ENCODE measurements at regions not wholly inside any gene's neighbourhood (a gene's known extent, or its start where the extent isn't known, plus 50 kb on each side); places are given as distances from the start of the nearest gene placed in this dataset.

DNA sequence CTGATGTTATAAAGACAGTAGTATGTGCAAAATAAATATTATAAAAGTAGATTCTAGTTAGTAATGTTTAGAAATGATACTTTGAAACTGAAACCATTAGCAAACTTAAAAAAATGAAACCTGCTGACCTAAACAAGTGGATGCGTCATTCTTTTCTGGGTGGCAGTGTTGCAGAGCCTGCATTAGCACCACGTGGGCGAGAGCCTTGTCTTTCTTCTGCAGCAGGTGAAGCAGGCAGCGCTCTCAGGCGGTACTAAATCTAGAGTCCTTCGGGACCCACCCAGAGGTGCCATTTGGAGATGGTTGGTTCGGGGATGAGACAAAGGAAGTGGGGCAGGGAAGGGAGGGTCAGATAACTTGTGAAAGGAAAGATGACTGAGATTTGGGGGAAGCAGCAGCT lies 759.1 kb upstream of the IGFBP3 start:
- no peak for DNase-seq (ENCODE audit: low read depth in 2 of 2)

DNA sequence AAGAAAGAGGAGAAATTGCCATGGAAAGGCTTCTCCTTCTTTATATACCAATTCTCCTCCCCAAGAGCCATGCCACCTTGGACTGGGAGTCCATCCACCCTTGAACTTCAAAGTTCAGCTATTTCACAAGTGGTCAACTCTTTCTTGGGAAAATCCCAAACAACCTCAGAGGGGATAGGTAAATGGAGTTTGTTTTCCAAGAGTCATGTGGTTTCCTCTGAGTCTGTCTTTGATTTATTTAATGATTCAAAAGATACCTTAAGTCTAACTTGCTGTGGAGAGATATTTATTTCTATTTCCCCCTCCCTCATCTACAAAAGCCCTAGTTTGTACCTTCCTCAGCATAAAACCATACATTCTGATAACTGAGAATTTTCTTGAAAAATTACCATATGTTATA lies 758.6 kb upstream of the IGFBP3 start:
- DNase-seq (ENCODE audit: low read depth in 2 of 2), result no peak

DNA sequence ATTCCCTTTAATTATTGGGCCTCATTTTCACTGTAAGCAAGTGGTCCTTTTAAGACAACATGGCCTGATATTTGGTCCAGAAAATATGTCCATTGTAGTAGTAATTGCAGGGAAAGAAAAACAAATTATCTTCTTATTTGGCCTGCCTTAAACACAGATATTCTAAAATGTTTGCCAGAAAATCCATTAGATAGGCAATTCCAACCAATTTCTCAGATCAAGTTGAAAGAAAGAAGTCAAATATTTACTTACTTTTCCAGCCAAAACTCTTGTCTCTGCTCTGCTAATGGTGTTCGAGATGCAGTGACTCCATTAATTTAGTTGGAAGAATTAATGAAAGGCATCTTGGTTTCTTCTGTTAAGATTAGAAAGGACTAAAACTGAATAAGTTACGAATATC lies 757.3 kb upstream of the IGFBP3 start:
- DNase-seq (ENCODE audit: low read depth in 2 of 2), result no peak

DNA sequence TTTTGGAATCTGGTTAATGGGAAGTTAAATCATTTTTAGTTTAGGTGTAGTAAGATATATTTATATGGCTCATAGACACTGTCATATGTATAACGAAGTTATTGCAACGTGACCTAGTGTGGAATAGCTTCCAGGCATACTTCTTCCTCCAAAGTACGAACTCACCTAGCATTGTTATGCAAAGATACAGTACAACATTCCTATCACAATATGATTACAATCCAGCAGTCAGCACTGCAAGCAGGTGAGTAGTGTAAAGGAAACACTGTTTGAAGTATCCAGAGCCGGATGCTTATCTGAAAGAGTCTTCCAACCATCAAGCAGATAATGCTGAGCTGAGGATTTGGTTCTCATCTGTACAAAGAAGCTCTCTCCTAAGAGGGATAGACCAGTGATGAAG lies 754.4 kb upstream of the IGFBP3 start:
- DNase-seq (ENCODE audit: low read depth in 2 of 2), result no peak

DNA sequence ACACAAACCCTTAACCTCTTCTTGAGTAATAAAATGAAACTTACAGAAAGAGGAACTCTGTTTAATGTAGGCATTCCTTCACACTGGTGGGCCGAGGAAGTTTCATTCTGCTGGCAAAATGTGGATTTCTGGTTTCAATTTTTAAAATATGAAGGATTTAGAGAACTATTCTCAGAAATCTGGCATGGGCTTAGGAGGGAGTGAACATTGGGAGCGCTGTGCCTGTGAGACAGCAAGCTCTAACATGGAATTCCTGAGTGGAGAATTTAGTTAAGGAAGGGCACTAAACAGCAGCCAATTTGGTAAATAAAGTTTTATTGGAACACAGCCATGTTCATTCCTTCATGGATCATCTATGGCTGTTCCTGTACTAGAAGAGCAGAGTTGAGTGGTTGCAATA lies 751.8 kb upstream of the IGFBP3 start:
- DNase-seq (ENCODE audit: low read depth in 2 of 2), result no peak

DNA sequence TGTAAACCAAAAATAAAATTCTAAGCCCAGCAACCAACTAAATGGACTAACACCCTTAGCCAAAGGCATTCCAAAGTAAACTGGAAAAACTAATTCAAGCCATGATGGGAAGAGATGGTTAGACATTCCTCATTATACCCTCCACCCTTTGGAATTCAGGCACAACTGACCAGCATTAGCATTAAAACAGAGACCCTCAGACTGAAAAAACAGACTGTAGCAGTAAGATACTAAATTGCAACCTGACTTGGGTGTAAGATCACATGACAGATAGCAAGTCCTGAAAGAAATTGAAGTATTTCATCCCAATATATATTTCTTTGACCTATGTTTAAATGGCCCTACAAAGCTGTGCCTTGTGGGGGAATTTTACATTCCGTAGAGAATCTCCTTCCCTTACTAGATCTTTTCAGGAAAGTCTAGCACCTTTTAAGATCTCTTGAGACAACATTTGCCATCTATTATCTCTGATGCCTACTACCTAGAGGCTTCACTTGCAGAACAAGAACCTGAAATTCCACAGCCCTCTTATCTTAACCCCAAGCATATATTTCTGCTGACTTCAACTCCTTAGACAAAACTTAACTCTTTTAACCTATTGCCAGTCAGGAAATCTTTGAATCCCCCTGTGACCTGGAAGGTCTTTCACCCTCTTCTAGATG lies 750.2 kb upstream of the IGFBP3 start:
- no peak for DNase-seq (ENCODE audit: low read depth in 2 of 2)

DNA sequence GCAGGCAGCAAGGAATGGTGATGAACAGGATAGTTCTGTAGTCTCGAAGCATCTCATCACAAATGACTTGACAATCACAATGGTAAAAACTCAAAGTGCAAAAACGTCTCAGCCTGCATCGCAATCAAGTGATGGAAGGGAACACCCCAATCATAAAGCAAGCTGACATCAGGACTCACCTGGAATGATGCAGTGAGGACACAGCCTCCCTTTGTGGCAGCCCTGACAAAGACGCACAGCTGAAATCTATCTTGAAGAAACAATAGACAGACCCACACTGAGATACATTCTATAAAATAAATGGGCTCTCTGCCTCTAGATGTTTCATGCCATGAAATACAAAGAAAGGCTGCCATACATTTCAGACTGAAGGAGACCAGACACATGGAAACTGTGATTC lies 748.0 kb upstream of the IGFBP3 start:
- no peak for DNase-seq (ENCODE audit: low read depth in 2 of 2)

DNA sequence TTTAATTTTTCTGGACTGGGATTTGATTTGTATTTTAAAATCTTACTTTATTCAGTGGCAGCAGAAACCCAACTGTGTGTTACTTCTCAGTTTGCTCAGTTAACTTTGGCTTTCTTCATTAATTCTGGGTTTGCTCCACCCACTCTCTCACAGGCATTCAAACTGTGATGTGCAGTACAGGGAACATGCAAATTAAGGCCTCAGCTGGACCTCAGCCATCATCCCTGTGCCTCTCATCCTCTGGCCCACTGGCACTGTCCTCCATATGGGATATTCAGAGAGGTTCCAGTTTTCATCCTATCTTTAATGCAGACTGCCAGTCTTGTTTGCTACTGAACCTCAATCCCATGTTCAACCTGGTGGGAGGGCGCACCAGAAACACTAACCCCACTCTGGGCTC lies 743.4 kb upstream of the IGFBP3 start:
- no peak for DNase-seq (ENCODE audit: low read depth in 2 of 2)

DNA sequence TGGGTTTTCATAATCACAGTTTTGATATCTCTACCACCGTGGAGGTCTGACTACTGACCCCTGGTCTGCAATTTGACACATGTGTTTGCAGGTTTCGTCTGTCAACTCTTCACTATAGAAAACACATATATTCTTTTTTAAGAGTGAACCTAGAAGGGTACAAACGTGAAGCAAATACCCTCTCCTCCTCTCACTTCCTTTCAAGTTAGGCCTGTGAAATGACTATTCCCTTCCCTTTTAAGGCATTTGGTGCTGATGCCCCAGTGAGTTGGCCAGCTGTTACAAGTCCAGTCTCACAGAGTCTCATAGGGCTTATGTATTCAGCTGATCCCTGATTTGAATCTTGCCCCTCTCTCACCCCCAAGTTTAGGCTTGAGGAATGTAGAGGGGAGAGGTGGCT lies 742.0 kb upstream of the IGFBP3 start:
- no peak for DNase-seq (ENCODE audit: low read depth in 2 of 2)

DNA sequence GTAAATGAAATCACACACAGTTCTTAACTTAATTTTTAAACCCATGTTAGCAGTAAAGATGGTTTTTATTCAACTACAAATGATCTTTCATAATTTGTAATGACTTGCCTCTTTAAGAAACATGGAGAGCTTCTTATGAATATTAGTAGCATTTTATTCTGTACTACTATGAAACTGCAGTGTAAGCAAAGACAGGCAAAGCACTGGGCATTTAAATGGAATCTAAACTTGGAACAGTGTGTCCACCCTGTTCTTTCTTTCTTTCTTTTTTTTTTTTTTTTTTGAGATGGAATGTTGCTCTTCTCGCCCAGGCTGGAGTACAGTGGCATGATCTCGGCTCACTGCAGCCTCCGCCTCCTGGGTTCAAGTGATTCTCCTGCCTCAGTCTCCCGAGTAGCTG lies 740.4 kb upstream of the IGFBP3 start:
- no peak for DNase-seq (ENCODE audit: low read depth in 2 of 2)

DNA sequence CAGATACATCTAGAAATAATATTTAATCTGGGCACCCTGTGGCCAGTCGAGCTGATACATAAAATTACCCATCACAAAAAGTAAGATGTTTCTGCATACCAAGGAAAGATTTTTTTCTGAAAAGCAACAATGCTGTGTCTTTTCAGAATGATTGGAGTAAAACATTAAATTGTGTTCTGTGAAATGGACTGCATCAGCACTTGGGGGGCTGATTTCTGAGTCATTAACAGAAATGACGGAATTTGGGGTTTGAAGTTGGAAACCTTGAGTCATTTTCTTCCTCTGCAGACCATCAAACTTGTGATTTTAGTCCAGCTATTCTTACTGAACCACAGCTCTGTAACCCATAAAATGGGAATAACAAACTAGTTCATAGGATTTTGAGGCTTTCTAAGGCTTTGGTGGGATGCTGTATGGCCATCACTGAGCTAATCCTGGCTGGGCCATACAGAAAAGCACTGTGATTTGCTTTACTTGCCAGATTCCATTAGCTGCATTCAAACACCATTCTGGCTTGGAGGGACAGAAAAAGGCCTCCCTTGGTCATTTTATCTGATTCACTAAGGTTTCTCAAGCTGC lies 739.4 kb upstream of the IGFBP3 start:
- DNase-seq (ENCODE audit: low read depth in 2 of 2), result no peak

DNA sequence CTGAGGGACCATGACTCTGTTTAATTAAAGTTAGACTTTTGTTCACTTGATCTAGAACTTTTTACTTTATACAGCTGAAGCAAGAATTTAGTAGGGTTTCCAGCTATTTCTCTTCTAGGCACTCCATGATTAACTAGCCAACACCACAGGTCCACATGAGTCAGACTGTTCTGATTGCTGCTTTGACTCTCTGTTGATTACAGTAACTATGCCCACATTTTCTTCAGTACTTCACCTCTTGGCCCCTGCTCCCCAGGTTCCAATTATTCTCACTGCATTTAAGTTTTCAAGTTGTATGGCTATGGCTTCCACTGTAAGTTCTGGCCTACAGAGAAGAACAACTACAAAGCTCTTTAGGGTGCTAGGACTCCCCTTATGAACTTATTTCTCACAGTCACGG lies 737.2 kb upstream of the IGFBP3 start:
- DNase-seq (ENCODE audit: low read depth in 2 of 2), result no peak

DNA sequence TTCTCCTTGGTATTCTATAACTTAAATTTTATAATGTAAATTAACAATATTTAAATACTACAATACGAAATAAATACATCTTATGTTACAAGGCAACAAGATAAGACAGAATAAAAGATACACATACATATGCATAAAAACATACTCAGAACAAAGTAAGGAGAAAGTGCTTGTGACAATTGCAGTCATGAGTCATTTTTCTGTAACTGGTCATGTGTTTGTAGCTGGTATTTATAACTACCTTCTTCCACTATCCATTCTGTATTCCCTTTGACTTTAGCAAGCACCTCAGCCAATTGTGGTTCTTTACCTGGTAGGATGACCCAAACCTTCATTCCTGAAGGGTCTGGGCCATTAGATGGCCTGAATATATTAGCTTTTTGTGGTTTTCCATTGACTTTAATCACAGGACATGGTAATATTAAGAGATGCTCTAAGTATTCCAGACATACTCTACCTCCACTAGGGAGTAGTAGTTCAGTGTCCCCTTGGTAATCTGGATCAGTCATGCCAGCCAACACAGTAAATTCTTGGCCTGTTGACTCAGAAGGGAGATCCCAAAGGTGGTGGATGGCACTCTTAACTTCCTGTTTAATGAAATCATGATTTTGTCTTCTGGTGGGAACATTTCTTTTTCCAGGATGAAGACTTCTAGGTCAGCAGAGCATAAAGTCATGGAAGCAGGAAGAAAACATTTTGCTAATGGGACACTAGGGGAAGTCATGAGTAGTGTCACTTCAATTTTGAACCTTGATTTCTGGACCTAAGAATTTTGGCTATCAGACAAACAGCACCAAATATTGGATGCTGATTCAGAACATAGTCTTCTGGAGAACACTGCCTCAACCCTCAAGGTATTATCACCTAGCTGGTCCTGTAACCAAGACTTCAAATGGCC lies 733.7 kb upstream of the IGFBP3 start:
- no peak for DNase-seq (ENCODE audit: low read depth in 2 of 2)

DNA sequence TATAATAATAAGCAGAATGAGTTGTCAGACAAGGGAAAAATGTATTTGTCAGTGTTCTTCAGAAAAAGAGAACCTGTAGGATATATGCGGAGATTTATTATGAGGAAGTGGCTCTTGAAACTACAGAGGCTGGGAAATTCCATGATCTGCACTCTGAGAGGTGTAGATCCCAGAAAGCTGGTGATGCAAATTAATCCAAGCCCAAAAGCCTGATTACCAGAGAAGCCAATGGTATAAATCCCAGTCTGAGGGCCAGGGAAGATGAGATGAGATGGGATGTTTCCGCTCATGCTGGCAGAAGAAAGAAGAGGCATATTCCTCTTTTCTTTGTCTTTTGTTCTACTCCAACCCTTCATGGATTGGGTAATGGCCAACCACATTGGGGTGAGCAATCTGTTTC lies 732.8 kb upstream of the IGFBP3 start:
- DNase-seq (ENCODE audit: low read depth in 2 of 2), result no peak

DNA sequence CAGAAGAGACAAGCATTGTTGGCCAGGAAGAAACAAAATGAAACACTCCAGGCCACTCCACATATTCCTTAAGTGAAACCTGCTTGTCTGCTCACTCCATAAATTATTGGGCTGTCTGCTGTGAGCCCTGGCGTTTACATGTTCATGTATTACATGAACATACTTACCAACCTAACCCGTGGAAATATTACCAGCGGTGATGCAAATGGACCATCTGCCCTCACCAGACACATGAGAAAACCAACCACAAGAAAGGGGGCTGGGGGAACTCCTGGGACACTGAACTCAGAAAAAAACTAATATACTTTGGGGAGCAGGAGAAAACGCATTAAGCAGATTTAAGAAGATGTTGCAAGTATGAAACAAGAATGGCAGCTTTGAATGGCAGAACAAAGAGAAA lies 731.2 kb upstream of the IGFBP3 start:
- no peak for DNase-seq (ENCODE audit: low read depth in 2 of 2)

DNA sequence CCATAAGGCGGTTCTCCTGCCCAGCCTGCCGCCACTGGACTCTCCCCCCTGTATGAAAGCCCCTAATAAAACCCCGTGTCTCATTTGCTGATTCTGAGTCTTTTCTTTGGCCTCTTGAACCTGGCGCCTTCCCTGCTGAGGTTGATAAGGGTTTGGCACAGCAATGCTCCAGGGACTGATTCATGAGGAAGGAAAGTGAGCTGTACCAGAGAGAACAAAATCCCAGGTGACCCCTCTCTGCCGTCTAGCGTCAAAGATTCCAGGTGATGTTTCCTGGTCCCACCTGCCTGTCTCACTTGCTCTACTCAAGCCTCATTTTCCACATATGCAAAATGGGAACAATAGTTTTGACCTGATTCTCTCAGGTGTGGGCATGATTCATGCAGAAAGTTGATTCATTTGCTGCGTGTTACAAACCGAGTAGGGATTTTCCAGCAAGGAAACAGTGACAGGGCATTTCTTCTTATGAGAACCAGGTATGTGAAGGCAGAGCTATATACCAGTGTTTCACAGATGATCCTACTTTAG lies 730.6 kb upstream of the IGFBP3 start:
- DNase-seq (ENCODE audit: low read depth in 2 of 2), result no peak

DNA sequence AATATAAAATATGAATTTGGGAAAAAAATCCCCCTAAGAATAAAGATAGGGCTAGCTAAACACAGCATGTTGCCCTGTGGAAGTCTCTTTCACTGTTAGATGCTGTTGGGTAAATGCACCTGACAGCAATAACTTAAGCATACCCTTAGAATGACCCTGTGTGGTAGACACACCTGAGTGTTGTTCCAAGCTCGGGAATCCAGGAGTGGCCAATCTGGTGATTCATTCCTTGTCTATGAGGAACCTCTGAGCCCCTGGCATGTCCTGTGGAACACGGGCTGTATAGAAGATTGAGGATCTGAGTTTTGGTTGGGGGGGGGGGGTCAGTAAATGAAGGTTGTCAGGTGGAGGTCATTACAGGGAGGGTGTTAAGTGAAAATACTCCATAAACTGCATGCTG lies 730.0 kb upstream of the IGFBP3 start:
- no peak for DNase-seq (ENCODE audit: low read depth in 2 of 2)

DNA sequence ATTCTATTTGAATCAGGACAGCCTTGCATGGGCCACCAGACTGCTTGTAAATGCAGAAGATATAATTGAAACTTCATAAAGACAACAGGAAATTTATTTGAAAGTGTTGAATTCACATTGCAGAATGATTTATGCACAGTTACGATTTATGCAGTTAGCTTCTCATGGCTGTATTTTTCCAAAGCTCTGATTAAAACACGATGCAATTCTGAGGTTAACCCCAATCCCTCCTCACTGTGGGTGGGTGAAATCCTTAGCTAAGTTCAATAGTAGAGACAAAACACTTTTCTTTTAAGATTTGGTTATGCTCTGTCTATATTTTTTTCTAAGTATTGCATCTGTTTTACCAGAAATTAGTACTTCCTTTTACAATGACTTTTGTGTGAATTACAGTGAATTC lies 728.8 kb upstream of the IGFBP3 start:
- DNase-seq (ENCODE audit: low read depth in 2 of 2), result no peak

DNA sequence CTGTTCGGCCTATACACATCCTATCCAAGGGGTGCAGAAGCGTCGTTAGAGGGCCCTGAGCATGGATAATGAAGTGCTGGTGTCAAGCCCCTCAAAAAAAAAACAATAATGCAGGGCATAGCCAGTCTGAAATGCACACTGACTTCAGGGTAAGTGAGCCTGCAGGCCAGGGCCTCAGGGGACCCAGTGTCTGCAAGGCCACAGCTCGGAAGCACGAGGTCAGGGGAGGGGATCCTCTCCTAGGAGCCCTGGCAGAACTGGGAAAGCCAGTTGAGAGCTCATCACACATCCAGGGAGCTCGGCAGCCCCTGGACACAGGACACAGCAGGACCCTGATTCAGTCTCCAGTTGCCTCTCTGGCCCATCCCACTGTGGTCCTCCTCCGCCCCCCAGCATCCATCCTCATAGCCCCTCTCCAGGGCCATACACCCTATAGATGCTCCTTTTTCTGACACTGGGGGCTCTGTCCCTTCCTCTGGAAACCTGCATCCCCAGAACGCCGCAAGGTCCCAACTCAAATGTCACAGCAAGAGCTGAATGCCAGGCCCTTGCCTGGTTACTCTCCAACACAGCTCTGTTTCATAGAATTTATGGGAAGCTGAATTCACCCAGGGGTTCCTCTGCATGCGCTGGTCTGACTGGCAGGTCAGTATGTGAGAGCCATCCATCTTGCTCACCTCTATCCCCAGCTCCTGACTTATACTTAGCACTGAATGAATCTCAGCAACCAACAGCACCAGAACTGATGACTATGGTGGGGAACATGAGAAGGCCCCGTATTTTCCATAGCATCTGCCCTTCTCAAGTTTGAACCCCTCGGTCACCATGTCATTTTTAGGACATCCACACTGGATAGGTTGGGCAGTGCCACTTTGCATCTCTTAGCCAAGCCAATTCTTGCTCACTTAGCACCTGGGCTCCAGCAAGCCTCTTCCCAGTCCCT lies 717.0 kb upstream of the IGFBP3 start:
- DNase-seq (ENCODE audit: low read depth in 2 of 2), result no peak

DNA sequence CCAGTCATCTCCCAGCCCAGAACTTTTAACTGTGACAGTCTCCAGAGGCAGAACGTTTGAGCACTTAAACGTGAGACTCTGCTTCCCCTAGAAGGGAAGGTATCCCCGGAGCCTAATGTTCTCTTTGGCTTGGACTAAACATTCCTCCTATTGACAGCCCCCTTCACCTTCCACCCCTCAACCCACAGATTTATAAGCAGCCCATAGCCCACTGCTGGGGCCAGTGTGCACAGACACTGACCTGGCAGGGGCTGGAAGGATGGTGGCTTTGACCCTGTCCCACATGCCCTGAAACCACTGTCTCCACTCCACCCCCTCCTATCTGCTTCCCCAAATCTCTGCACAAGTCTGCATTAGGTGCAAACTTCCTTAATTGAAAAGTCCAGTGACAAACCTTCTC lies 715.0 kb upstream of the IGFBP3 start:
- no peak for DNase-seq (ENCODE audit: low read depth in 2 of 2)

DNA sequence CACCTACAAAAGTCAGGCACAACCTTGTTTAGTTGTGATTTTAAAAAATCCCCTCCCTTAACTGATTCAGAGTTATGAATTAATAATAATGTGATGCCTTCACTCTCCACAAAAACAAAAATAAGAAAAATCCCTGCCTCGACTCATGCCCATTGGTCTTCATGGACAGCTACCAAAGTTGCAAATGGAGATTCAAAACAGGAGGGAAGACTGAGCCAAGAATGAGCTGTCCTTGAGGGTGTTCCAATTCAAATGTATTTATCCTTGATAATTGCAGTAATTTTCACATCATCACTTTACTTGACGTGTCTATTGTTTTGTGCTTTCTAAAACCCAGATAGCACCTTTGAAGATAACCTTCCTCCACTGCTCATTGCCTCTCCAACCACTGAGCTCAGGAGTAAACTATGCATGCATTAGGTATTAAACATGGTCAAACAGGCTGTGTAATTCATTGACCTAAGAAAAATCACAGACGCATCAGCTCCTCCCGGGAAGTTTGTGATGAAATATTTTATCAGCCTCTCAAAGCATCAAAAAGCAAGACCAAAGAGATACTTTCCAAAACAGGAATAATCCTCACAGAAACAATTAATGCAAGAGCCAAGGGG lies 712.7 kb upstream of the IGFBP3 start:
- no peak for DNase-seq (ENCODE audit: low read depth in 2 of 2)

Data from lung microvascular endothelial cell (primary cell).